Right lobe of liver (tissue), 4 donors: ENCODE measurements at regions not wholly inside any gene's neighbourhood (a gene's known extent, or its start where the extent isn't known, plus 50 kb on each side); places are given as distances from the start of the nearest gene placed in this dataset.

Source experiments
- CTCF ChIP-seq, 4 donors: fragments of 200-600 bp in 3 of 4; fragments of 450-650 bp in 1 of 4; IDR thresholded peaks; one replicate each; pipeline versions ENCODE4 v1.5.1 to v1.8.0; 2016 to 2022; ENCODE audit warnings: antibody characterized with exemption in 4 of 4, mild to moderate bottlenecking in 2 of 4
- POLR2A ChIP-seq: fragments of 450-650 bp; IDR thresholded peaks from one replicate; pipeline ENCODE4 v1.6.1; 2017; ENCODE audit warnings: antibody characterized with exemption, mild to moderate bottlenecking
- donor health status: DM: no; HTN: no; CAD: no.
- donor health status: DM: no; HTN: no; CAD: no.
- donor health status: DM: no; HTN: yes; CAD: no.

DNA sequence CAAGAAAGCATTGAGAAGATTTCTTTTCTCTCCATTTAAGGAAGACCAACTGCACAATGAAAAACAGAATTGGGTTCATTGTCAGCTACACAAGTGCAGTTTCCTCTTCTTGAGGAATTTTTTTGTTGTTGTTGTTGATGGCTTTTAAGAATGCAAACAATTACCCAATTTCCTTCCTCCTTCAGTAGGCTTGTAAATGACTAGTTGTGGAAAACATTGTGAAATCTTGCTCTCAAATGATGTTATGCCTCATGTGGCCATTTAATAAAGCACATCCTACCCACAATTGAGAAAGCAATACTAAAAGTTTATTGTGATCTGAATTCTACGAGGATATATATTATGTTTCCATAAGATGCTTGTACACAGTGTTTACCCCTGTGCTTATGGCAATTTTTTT is 171.6 kb downstream of the FAM174A start:
- TF ChIP-seq CTCF (IDR thresholded peaks at IDR 0.05) (peak; percentile 13 to 27 (median 19)), POLR2A (no peak)
